GM18498 (cell line): ENCODE measurements at regions not wholly inside any gene's neighbourhood (a gene's known extent, or its start where the extent isn't known, plus 50 kb on each side); places are given as distances from the start of the nearest gene placed in this dataset.

ENCODE experiments used
- ATAC-seq: cut with Tn5 transposase; IDR thresholded peaks from one replicate; pipeline ENCODE4 v1.9.1; 2021; ENCODE audit warnings: mild to moderate bottlenecking, moderate library complexity; ENCODE audit not compliant: unreplicated experiment

DNA sequence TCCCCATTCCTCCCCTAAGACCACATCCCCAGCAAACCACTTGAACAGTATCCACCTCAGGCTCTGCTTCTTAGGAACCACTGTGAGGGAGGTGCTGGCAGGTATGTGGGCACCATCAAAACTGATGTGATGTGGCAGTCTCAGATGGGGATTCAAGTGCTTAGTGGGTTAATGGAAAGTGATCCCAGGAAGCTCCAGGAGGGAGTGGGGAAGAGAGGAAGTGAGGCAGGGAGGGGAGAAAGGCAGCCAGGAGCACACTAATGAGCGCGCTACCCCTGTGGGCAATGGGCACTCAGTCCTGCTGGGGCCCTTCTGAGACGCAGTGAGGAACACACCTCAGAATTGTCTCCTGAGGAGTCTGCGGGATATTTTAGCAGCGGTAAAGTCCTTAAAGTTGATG is 263.1 kb upstream of the MOCS1 start:
- ATAC-seq: no peak

DNA sequence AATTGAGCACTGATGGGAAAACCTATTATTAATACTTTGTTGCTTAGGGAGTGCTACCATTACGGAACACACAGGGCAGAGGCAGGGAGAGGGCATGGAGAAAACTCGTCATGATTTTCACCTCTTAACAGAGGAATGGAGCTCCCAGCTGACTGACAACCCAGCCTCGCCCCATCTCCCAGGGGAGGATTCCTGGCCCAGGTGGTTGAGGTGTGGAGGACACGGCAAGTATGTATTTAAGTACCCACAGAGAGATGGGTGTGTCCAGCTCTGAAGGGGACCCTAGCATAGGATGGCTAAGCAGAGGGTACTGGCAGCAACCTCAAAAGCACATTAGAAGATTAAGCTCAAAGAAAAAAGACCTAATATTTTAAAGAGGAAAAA is 261.9 kb upstream of the MOCS1 start:
- no peak for ATAC-seq

DNA sequence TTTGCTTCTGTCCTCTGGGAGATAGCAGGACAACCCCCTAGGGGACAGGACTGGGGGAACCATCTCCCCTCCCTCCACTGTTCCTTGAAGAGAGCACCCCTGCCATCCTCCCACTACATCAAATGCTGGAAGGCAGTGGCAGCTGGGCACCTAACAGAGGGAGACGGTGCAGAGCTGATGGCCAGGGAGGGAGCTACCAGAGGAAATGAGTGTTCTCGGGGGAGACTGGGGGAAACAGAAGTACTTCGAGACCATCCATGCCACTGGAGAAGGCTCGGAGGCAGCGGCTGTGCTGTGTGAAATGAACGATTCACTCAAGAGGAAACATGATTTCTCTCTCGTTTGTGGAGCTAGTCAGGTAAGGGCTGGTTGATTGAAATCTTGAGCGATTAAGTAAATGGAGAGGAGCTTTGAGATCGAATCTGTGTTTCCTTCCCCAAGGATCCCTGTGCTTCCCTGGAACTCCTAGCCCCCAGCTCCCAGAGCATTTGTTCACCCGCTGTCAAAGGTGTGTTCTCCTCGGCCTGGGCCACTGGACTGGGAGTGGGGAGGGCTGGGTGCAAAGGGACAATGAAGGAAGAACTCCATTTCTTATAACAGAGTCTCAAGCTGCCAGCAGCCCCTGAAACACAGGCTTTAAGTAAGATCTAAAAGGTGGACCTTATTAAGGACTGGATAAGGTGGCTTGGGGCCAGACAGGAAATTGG is 261.3 kb upstream of the MOCS1 start:
- ATAC-seq: no peak

DNA sequence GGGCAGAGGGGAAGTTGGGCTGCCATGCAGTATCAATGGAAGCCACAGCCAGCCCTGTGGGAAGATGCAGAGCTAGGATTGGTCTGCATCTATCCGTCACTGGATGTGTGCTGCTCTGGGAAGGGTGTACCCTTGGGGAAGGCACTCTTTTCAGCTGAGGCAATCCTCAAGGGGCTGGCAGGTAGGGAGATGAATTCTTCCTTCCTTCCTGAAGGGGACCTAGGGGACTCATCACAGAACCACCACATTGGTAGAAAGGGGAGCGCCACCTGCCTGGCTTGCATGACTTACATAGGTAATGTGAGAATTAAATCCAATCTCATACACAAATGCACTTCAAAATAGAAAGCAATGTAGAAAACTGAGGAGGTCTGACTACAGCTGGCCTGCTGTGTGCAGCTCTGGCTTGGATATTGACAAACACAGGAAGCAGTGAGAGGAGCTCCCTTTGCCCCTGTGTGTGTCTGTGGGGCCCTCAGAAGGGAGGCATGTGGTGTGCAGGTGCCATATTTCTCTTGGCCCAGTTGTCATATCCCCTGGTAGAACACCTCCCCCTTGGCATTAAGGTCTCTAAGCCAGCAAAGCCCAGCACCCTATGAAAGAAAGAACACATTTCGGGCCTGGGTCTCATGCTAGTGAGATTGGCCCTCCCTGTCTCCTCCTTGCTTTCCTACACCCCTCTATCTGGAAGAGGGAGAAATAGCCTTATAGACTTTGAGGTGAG is 260.3 kb upstream of the MOCS1 start:
- ATAC-seq: no peak

DNA sequence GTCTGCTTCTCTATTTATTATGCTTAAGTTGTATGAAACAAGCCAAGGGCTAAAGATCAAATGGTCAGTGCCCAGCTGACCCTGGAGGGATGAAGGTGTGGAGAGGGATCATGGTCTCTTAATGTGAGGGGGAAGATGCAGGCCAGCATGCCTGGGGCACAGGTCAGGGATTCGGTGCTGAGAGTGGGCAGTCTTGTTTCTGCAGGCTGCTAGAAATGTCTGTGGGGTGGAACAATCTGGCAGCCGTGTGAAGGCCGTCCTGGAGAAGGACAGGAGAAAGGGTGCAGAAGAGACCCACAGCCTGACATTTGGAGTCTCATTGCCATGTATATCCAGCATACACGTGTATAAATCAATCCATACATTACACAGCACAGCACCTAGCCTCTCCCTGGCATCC is 258.3 kb upstream of the MOCS1 start:
- ATAC-seq: no peak

DNA sequence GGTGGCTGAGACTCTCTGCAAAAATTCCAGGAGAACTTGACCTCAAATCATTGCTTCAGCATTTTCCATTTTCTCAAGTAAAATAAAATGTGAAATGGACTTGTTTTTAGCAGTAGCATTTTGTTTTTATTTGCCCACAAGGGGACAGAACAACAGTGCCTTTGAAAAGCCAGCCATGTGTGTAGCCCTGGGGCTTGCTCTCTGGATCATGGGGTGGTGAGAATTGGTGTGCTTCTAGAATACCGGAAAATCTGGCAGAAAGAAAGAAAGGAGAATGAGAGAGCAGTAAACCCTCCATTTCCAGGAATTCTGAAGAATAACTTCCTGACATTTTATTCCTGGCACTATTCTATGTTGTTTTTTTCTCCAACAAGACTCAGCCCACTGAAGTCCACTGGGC is 254.7 kb upstream of the MOCS1 start:
- no peak for ATAC-seq

DNA sequence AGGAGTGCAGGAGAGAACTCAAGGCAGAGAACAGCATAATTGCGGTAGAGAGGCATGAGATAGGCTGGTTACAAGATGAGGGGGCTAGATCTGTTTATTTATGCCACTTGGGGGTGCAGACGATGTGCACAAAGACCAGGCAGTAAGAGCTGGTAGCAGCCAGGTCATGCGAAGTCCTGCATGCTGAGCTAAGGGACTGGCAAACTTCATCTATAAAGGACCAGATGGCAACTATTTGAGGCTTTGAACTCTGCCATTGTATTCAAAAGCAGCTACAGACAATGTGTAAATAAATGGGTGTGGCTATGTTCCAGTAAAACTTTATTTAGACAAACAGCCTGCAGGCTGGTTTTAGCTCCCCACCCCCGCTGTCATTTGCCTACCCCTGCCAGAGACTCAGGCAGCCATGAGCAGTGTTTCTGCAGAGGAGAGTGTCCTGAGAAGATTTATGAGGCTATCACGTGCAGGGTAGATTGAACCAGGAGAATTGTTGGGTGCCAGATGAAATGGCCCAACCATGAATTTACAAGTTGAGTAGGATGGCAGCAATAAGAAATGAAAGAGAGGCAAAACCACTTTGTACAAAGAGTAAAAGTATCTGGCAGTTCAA is 253.4 kb upstream of the MOCS1 start:
- ATAC-seq: no peak

DNA sequence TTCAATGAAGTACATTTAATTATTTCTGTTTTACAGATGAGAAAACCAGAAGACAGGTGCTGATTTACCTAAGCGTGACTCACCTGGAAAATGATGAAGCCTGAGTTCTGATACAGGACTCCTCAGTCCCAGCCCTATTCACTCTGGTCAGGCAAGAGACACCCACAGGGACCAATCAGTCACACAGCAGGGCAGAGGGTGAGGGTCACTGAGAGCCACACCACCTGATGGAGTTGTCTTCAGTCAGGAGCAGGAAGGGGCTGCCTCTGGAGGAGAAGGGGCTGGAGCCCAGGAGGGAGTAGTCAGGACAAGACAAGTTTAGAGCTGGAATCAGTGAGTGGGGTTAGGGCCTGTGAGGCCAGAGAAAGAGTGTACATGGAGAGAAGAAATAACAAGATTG is 251.2 kb upstream of the MOCS1 start:
- no peak for ATAC-seq

DNA sequence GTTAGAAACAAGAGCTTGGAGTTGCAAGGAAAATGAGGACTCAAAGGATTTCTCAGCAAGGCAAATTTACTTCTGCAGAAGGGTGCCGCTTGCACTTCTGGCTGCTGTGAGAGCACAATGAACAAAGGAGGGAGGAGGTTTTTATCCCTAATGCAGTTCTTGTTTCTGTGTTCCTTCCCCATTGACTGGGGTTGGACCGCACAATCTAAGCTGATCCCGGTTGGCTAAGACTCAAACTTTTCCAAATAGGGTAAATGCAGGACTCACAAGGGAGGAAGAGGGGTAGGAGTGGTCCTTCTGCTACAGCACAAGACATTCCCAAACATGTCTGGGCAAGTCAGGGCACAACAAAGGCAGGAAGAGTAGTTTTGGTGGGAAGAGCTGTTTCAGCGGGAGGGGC is 249.6 kb upstream of the MOCS1 start:
- no peak for ATAC-seq

DNA sequence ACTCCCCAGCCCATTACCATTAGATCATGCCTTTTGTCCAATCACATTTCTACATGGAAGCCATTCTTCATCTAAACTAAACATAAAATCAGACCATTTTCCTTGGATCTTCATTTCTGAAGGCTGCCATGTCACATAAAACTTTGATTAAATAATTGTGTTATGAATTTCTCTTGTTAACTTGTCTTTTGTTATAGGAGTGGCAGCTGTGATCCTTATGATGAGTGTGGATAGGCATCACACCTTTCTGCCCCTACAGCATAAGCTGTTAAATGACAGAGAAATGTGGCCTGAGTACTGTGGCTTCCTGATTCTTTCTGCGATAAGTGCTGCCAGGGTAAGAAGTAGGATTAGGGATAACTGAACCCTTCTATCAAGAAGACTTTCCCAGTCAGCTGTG is 247.1 kb upstream of the MOCS1 start:
- no peak for ATAC-seq

DNA sequence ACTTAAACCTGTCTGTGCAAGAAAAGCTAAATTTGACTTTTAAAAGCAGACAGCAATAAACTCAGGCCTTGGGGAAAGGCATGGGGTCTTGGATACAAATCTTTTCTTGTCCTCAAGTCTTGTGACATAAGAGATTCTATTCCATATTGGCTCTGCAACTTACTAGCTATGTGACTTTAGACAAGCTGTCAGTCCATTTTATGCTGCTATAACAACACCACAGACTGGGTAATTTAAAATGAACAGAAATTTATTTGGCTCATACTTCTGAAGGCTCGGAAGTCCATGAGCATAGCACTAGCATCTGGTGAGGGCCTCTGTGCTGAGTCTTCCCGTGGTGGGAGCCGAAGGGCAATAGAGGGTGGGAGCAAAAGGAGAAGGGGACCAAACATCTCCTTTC is 246.0 kb upstream of the MOCS1 start:
- ATAC-seq: no peak

DNA sequence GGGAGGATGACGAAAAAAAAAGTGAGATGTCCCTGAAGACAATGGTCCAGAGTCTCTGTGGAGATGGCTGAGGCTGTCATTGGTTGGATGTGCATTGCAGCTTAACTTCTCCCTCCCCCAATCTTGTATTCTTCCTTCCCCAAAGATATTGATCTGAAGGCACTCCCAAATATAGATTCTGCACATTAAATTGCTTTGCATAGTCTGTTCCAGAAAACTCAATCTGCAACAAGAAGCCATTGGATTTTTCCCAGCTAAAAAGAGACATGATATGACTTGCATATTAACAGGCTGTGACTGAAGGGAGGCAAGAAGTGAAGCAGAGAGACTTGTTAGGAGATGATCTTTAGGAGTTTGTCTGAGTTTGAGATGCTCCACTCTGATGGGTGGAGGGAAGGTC is 245.2 kb upstream of the MOCS1 start:
- no peak for ATAC-seq

DNA sequence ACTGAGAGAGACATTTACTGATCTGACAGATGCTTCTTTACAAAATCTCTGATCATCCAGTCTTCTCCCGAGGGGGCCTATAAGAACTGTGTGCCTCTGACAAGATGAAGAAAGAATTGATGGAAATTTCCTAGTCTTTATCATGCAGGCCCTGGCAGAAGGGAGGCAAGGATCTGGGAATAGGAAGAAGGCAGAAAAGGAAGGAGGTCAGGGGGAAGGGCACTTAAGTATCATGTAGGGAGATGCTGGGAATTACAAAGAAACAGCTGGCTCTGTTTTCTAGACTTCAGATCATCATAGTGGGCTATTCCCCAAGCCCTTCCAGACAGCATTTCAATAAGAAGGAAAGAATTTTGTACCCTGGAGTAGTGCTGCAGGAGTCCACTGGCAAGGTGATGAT is 243.3 kb upstream of the MOCS1 start:
- no peak for ATAC-seq

DNA sequence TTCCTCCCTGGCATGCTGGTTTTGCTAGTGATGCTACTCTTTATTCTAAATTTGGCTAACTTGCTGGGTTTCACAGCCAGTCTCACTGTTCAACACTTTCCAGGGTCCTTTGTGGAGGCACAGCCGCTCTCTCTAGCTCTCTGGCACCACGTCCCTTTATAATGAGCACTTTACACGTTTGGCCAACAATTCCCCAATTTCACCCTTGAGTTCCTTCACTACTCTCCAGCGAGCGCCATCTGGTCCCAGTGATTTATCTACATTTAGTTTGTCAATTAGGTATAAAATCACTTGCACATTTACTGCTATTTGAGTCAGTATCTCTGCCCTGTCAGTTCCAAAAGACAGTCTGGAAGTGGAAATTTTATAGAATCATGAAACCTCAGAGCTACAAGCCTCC is 241.9 kb upstream of the MOCS1 start:
- ATAC-seq: no peak

DNA sequence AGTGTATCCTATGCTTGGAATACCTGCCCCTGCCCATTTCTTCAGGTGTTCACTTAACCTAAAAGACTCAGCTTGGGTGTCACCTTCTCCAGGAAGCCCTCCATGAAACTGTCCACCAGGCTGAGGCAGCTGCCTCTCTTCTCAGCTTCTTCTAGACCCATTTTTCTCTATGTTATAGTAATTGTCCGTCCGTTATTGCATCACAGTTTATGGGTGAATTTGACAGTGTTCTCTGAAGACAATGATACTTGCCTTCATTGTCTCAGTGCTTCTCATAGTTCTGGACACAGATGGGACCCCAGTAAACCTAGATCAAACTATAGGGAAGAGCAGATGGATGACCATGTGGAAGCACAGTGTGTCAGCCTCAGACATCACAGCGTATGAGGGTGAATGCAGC is 238.0 kb upstream of the MOCS1 start:
- ATAC-seq: no peak

DNA sequence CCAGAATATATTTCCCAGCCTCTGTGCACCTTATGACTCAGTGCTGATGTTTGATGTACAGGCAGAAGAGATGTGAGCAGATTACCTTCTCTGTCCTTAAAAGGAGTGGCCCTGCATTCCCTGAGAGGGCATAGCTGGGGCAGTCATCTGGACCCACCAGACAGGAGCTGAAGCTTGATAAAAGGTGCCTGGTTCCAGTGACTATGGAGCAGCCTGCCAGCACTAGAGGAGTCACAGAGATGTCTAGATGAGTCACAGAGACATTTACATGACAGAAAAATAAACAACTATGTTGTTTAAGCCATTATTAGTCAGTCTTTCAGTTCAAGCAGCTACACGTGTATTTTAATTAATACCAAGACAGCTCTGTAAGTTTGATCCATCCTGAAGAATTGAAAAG is 237.1 kb upstream of the MOCS1 start:
- ATAC-seq: no peak

DNA sequence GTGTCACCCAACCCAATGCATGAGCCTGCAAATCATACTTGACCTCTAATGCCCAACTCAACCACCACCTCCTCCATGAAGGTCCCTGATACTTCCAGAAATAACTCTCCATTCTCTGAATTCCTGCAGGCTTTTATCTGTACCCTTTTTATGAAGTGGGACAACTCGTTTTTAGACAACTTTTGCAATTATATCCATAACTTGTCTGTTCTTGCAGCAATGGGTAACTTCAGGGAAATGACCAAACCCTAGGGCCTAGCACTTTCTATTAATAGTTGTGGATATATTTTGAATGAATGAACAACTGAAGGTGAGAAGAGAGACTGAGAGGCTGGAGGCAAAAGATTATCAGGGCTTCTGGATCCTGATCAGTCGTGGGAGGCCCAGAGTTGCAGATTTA is 236.6 kb upstream of the MOCS1 start:
- no peak for ATAC-seq

DNA sequence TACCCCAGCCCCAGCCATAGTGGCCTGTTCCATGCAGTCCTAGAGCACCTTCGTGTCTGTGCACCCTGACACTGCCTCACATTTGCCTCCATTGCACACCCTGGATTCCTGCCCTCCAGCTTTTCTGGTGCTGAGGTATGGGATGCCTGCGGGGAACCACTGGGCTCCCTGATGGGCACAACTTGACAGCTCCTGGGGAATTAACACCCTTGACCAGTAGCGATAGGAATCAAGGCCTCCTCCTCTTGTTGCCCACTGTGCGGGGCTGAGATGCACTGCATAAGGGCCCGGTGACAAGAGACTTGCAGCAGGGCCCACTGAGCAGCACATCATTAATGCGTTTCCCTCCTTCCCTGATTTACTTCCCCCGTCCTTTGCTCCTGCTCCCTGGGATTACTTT is 235.6 kb upstream of the MOCS1 start:
- no peak for ATAC-seq

DNA sequence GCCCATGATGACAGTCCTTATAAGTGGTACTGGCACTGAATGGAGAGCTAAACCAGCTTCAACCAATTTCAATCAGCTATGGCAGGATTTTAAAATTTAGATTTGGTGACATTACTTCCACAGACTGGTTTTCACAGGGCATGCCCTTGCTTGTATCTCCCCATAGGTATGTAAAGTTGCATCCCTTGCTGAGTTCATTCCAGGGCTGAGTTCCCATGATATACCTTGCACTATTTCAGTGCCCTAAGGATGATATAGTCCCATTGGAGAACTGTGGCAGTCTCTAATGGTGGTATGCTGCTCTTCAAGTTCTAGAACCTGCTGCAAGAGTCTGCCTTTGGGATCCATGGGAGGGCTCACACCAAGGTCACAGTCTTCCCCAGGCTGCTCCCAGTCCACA is 232.7 kb upstream of the MOCS1 start:
- no peak for ATAC-seq

DNA sequence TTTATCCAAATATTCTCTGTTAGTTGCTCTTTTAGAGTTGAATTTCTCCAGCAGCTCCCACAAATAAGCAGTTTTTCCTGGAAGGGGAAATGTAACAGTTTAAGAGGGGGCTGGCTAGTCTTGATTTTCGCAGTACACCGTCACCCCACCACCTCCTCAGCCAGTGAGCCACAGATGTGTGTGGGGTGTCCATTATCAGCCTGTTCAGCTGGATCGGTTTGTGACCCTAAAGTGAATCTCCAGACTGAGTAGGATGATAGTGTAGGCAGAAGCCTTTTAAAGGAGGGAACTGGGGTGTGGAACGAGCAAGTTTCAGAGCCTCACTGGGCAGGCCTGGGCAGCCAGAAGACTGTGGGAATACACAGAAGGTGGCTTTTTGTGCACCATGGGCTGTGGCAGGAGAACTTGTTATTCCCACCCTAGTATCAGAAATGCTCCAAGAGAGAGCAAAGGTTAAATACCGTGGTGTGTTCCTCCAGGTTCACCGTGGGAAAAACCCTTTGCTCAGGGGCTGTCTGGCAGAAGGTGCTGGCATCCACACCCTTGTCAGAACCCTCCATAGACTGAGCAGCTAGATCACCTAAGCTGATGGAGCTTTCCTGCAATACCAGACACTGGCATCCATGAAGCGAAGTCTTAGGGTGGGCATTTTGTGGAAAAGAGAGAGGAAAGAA is 230.9 kb upstream of the MOCS1 start:
- ATAC-seq: no peak

DNA sequence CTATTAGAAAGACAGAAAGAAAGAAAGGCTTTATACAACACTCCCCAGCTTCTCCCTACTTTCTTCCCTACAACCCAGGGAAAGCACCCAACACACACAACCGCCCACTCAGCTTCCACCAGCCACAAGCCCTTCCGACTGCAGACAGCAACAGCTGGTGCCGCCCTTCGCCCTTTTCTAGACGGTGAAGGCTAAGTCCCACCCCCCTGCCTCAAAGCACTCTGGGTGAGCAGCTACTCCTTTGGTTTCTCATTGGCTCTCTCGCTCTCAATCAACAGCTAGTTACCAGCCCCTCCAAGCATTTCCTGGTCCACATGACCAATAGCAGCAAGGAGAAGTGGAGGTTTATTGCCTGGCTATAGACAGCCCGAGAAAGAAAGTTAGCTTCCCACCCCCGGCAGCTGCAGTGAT is 230.1 kb upstream of the MOCS1 start:
- ATAC-seq: no peak

DNA sequence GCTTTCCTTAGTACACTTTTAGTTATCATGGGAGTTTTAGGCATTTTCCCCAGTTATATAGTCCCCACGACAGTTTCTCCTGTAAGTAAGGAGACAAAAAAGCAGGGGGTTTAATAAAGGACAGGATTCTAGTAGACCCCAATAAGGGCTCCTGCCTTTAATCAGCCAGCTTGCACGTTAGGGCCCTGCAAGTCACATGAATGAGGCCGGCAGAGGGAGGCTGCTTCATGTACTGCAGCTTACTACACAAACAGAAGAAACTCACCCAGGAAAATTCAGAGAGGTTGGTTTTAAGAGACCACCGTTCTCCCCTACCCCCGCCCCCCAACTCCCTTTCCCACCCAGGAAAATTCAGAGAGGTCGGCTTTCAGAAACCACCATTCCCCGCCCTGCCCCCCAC is 229.7 kb upstream of the MOCS1 start:
- no peak for ATAC-seq
